Mucosa of descending colon (tissue), 3 donors: ENCODE measurements at regions not wholly inside any gene's neighbourhood (a gene's known extent, or its start where the extent isn't known, plus 50 kb on each side); places are given as distances from the start of the nearest gene placed in this dataset.

Experiments used
- ATAC-seq: fragments of 200-7000 bp; cut with Tn5 transposase; one replicate; pipeline ENCODE4 v1.9.1; 2020; ENCODE audit warnings: mild to moderate bottlenecking, moderate library complexity
- DNase-seq, 3 donors: peaks; one replicate each; pipeline ENCODE4 v3.0.0-alpha.2; 2020
- H3K36me3 ChIP-seq: fragments of 200-600 bp; one replicate; pipeline ENCODE4 v1.8.0; 2021; ENCODE audit warnings: low read depth, mild to moderate bottlenecking
- H3K4me1 ChIP-seq: fragments of 200-600 bp; one replicate; pipeline ENCODE4 v1.8.0; 2021; ENCODE audit warnings: low read depth, mild to moderate bottlenecking
- H3K4me3 ChIP-seq: fragments of 200-600 bp; one replicate; pipeline ENCODE4 v1.8.0; 2021; ENCODE audit warnings: mild to moderate bottlenecking
- H3K9me3 ChIP-seq: fragments of 200-600 bp; one replicate; pipeline ENCODE4 v1.8.0; 2021; ENCODE audit warnings: mild to moderate bottlenecking
- intact Hi-C, 2 donors: fragments of 100-400 bp; cut with DNase I in 1 of 2; cut with micrococcal nuclease in 1 of 2; formaldehyde crosslinking; loops; one replicate each; pipeline versions ENCODE4 v1.11.0 to v1.11.1; 2022; cut with DNase I, micrococcal nuclease
- TF ChIP-seq, protein P1 (sequence below): fragments of 200-600 bp; IDR thresholded peaks from one replicate; pipeline ENCODE4 v1.8.0; 2022; ENCODE audit warnings: antibody characterized with exemption, mild to moderate bottlenecking
- donor health status: DM: no; HTN: no; CAD: no; lungs with moderate emphysema.
- donor health status: DM: no; HTN: no; CAD: no.
- donor health status: DM: no; HTN: yes; CAD: no.

DNA sequence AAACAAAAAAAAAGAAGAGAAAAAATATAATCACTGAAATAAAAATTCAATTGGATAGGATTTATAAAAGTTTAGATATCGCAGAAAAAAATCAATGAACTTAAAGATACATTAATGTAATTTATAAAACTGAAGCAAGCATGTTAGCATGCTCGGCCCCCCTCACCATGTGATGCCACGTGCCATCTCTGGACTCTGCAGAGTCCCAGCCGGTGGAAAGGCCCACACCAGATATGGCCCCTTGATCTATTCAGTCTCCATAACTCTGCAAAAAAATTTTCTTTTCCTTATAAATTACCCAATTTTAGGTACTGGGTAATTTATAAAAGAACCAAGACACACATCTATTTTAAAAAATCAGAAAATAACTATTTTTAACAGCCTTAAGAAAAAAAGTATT lies 476.0 kb upstream of the ANO3 start:
- ATAC-seq, result no peak
- H3K36me3 ChIP-seq, result no peaks in the 10 kb centered on the region
- H3K4me1 ChIP-seq, result peaks cover 6% of the 10 kb centered on the region
- TF ChIP-seq, protein P1, sequence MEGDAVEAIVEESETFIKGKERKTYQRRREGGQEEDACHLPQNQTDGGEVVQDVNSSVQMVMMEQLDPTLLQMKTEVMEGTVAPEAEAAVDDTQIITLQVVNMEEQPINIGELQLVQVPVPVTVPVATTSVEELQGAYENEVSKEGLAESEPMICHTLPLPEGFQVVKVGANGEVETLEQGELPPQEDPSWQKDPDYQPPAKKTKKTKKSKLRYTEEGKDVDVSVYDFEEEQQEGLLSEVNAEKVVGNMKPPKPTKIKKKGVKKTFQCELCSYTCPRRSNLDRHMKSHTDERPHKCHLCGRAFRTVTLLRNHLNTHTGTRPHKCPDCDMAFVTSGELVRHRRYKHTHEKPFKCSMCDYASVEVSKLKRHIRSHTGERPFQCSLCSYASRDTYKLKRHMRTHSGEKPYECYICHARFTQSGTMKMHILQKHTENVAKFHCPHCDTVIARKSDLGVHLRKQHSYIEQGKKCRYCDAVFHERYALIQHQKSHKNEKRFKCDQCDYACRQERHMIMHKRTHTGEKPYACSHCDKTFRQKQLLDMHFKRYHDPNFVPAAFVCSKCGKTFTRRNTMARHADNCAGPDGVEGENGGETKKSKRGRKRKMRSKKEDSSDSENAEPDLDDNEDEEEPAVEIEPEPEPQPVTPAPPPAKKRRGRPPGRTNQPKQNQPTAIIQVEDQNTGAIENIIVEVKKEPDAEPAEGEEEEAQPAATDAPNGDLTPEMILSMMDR, result no peak
- DNase-seq, result no peak
- no peak overlapping the region for H3K4me3 ChIP-seq
- H3K9me3 ChIP-seq, result no peaks in the 10 kb centered on the region
- intact Hi-C loops, result no loop called here

DNA sequence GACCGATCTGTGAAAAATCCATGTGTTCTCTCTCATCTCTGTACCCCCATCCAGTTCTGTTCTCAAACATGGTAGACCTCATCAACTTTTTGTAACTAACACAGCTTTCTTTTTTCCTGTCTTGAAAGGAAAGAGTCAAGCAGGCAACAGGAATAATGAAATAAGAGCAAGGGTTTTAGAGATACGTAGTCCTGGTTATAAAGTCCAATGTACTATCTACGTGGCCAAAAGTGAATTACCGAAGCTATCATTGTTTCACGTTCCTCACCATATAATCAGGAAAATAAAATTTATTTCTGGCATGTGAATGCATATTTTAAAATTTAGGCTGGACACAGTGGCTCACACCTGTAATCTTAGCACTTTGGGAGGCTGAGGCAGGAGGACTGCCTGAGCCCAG lies 472.2 kb upstream of the ANO3 start:
- no peak for DNase-seq
- peak; percentile 42 for ATAC-seq
- TF ChIP-seq, protein P1, result no peak
- H3K4me1 ChIP-seq, result peaks cover 6% of the 10 kb centered on the region
- H3K4me3 ChIP-seq, result no peak overlapping the region
- intact Hi-C loops, result no loop called here
- no peaks in the 10 kb centered on the region for H3K36me3 ChIP-seq
- no peaks in the 10 kb centered on the region for H3K9me3 ChIP-seq

DNA sequence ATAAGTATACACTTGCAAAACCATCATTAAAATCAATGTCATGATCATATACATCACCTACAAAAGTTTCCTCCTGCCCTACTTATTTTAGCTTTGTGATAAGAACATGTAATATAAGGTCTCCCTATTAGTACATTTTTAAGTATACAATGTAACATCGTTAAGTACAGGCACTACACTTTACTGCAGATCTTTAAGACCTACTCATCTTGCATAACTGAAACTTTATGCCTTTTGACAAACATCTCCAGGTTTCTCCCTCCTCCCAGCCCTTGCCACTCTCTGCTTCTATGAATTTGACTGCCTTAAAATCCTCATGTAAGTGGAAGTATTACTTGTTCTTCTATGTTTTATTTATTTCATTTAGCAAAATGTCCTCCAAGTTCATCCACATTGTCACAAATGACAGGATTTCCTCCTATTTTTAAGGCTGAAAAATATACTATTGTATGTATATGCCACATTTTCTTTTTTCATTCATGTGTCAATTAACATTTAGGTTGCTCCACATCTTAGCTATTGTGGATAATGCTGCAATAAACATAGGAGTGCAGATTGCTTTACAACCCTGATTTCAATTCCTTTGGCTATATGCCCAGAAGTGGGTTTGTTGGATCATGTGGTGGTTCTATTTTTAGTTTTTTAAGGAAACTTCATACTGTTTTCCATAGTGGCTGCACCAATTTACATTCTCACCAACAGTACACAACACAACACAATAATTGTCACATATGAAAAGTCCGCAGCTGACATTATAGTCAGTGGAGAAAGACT lies 471.1 kb upstream of the ANO3 start:
- ATAC-seq, result peak; percentile 89
- intact Hi-C loops, result no loop called here
- H3K4me1 ChIP-seq, result peaks cover 6% of the 10 kb centered on the region
- no peaks in the 10 kb centered on the region for H3K36me3 ChIP-seq
- DNase-seq, result peak in 1 of 3 donors; percentile 63
- no peak overlapping the region for H3K4me3 ChIP-seq
- TF ChIP-seq, protein P1, result no peak
- no peaks in the 10 kb centered on the region for H3K9me3 ChIP-seq

DNA sequence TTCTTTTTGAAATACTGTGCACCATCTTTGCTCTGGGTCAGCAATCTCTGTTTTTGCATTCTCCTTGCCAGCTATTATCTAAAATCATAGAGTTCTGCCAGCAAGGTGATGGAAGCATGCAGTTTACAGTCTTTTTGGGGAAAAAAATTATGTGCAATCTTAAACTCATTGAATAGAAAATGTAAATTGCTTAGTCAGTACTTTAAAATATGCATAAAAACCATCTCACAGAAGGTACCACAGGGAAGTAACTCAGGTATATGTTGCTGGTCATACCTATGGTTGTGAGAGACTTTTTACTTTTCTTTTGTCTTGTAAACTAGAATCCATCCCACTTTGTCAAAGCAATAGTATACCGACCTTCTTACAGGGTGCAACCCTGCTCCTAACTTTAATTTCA lies 469.8 kb upstream of the ANO3 start:
- DNase-seq, result no peak

DNA sequence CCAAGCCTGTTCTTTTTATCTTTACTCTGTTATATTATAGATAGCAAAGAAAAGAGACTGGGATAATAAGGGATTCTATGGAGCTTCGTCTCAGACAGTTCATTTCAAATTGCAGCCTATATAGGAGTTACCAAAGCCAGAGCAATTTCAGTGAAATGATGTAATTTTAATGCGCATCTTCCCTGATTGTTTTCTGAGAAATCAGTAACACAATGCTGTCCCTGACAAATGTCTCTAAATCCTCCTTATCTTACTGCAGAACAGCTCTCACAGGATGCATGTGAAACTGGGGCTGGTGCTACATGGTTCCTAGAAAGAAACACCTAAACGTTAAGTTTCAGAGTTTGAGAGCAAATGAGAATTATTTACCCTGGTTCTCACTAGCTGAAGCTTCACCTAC lies 467.9 kb upstream of the ANO3 start:
- TF ChIP-seq, protein P1, result no peak
- ATAC-seq (no peak), DNase-seq (no peak)
- no peaks in the 10 kb centered on the region for H3K36me3 ChIP-seq
- no peaks in the 10 kb centered on the region for H3K9me3 ChIP-seq
- intact Hi-C loops, result no loop called here
- peaks cover 6% of the 10 kb centered on the region for H3K4me1 ChIP-seq
- no peak overlapping the region for H3K4me3 ChIP-seq

More for the DNA sequence above, 469.8 kb upstream of the ANO3 start:
- intact Hi-C loops, result no loop called here
- peaks cover 6% of the 10 kb centered on the region for H3K4me1 ChIP-seq
- no peak overlapping the region for H3K4me3 ChIP-seq
- H3K9me3 ChIP-seq, result no peaks in the 10 kb centered on the region
- H3K36me3 ChIP-seq, result no peaks in the 10 kb centered on the region
- no peak for ATAC-seq
- TF ChIP-seq, protein P1, result no peak
